Fibroblast of pulmonary artery (primary cell): ENCODE measurements at regions not wholly inside any gene's neighbourhood (a gene's known extent, or its start where the extent isn't known, plus 50 kb on each side); places are given as distances from the start of the nearest gene placed in this dataset.

Experiments used
- DNase-seq: peaks from one replicate; pipeline ENCODE4 v3.0.0-alpha.2; 2010; ENCODE audit warnings: low read depth
- H3K4me3 ChIP-seq: replicated peaks from 2 replicates; pipeline ENCODE4 v1.5.1; 2011; ENCODE audit warnings: low read depth, mild to moderate bottlenecking, control low read depth, low read length, moderate library complexity
- TF ChIP-seq, protein P1 (sequence below): IDR thresholded peaks from 2 replicates; pipeline ENCODE4 v1.5.1; 2011; ENCODE audit warnings: mild to moderate bottlenecking, control low read depth, low read length, inconsistent platforms; ENCODE audit errors: missing control alignments

DNA sequence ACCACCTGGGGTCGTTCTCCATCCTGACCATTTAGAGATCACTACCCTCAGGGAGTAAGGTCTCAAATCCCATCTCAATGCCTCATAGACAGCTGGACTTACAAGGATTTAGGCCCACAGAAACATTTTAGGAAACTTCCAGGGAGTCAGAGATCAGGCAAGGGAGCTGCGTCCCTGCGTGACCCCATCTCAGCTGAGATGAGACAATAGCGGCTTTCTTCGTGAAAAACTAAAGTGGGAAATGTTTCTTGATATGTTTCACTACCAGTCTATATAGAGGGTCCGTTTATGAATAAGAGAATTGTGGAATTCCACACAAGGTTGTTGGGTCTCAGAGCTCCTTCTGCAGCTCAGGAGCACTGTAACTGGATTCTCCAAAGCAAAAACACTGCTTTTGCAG lies 105.1 kb downstream of the VCPKMT start:
- TF ChIP-seq, protein P1, sequence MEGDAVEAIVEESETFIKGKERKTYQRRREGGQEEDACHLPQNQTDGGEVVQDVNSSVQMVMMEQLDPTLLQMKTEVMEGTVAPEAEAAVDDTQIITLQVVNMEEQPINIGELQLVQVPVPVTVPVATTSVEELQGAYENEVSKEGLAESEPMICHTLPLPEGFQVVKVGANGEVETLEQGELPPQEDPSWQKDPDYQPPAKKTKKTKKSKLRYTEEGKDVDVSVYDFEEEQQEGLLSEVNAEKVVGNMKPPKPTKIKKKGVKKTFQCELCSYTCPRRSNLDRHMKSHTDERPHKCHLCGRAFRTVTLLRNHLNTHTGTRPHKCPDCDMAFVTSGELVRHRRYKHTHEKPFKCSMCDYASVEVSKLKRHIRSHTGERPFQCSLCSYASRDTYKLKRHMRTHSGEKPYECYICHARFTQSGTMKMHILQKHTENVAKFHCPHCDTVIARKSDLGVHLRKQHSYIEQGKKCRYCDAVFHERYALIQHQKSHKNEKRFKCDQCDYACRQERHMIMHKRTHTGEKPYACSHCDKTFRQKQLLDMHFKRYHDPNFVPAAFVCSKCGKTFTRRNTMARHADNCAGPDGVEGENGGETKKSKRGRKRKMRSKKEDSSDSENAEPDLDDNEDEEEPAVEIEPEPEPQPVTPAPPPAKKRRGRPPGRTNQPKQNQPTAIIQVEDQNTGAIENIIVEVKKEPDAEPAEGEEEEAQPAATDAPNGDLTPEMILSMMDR = no peak
- no peak overlapping the region for H3K4me3 ChIP-seq
- DNase-seq = no peak

- DNase-seq = no peak
- TF ChIP-seq, protein P1 = no peak
- no peak overlapping the region for H3K4me3 ChIP-seq
These were observed 103.7 kb downstream of the VCPKMT start for GRCh38 chr14:50012644-50013043.

DNA sequence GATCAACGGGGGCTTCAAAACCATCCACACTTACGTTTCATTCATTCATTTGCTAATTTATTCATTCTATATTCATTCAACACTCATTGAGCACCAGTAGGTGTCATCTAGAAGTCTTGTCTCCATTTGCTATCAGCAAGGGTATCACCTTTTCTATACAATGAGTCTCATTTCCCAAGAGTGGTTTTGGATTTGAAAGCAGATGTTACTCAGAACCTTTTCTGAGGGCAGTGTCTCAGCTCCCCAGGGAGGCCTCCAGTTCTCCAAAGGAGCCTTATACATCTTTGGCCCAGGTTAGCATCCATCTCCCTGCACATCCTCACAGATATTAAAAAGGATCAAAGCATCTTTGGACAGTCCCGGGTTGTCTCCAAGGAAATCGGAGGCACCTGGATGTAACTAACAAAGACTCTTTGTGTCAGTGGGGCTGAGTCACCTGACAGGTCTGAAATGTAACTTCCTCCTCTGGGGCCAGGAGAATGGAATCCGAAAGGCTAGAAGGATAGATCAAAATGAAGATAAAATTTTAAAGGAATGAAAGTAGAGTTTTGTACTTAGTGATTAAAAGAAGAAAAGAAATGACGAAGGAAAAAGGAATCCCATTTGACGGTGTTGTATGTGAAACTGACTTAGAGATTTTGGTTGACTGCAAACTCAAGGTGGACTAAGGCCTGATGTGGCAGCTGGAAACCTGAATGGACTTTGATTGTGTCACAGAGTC lies 103.0 kb downstream of the VCPKMT start:
- TF ChIP-seq, protein P1 = no peak
- no peak for DNase-seq
- no peak overlapping the region for H3K4me3 ChIP-seq

DNA sequence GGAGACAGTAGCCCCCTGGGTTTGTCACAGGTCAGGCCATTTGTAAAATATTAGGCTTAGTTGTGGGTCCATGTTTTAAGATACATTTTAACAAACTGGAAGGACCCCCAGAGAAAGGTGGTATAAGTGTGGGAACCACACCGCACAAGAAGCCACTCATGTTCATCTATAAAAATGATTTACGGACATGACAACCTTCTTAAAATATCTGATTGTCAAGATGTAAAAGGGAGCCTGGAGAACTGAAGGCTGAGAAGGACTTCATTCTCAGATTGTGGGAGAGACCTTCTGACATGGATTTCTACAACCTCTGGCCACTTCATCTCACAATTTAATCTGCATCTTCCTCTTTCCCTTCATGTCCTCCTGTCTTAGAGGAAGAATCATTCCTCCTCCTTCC lies 102.4 kb downstream of the VCPKMT start:
- no peak overlapping the region for H3K4me3 ChIP-seq
- no peak for DNase-seq
- TF ChIP-seq, protein P1 = no peak

- no peak for DNase-seq
- no peak overlapping the region for H3K4me3 ChIP-seq
- TF ChIP-seq, protein P1 = no peak
These were observed 101.5 kb downstream of the VCPKMT start for GRCh38 chr14:50014809-50015430.

DNA sequence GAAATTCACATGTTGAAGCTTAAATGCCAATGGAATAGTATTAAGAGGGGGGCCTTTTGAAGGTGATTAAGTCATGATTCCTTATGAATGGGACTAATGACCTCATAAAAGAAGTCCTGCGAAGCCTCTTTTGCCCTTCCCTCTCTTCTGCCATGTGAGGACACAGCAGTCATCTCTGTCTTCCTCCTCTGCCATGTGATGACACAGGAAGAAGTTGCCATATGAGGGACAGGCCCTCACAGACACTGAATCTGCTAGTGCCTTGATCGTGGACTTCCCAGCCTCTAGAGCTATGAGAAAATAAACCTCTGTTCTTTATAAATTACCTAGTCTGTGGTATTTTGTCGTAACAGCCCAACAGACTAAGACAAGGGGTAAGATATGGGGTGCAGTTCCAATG lies 100.7 kb downstream of the VCPKMT start:
- no peak for DNase-seq
- TF ChIP-seq, protein P1 = no peak
- H3K4me3 ChIP-seq = no peak overlapping the region
